SU-DHL-6 (cell line): ENCODE measurements at regions not wholly inside any gene's neighbourhood (a gene's known extent, or its start where the extent isn't known, plus 50 kb on each side); places are given as distances from the start of the nearest gene placed in this dataset.

Source experiments
- EZH2phosphoT487 ChIP-seq: fragments of 200-600 bp; sonication (generic), shearing (Covaris generic); conservative IDR thresholded peaks from 2 replicates; pipeline ENCODE4 v1.6.1; 2018; ENCODE audit warnings: mild to moderate bottlenecking, antibody characterized with exemption, low read length, moderate library complexity, mixed read lengths
- TF ChIP-seq, protein P1 (sequence below): fragments of 200-600 bp; sonication (generic); IDR thresholded peaks from one replicate; pipeline ENCODE4 v1.5.1; 2017; ENCODE audit warnings: antibody characterized with exemption, mild to moderate bottlenecking, low read length, moderate library complexity; ENCODE audit not compliant: insufficient read depth, poor library complexity, severe bottlenecking

DNA sequence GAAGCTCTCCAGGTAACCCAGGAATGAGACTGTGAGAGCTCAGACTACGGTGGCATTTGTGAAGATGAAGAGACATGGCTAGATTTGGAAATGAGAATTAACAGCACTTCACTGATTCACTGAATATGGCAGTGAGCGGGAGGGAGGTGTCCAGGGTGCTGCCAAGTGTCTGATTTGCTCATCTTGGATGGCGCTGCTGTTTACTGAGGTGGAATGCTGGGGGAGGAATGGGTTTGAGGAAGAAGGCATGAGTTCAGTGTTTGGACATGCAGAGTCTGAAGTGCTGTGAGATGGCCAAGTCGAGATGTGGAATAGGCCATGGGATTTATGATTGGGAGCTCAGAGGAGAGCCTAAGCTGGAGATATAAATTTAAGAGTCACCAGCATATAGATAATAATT is 437.1 kb upstream of the NPVF start:
- TF ChIP-seq, protein P1, sequence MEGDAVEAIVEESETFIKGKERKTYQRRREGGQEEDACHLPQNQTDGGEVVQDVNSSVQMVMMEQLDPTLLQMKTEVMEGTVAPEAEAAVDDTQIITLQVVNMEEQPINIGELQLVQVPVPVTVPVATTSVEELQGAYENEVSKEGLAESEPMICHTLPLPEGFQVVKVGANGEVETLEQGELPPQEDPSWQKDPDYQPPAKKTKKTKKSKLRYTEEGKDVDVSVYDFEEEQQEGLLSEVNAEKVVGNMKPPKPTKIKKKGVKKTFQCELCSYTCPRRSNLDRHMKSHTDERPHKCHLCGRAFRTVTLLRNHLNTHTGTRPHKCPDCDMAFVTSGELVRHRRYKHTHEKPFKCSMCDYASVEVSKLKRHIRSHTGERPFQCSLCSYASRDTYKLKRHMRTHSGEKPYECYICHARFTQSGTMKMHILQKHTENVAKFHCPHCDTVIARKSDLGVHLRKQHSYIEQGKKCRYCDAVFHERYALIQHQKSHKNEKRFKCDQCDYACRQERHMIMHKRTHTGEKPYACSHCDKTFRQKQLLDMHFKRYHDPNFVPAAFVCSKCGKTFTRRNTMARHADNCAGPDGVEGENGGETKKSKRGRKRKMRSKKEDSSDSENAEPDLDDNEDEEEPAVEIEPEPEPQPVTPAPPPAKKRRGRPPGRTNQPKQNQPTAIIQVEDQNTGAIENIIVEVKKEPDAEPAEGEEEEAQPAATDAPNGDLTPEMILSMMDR, result no peak
- TF ChIP-seq EZH2phosphoT487, result no peak
